ENCODE measurements at regions not wholly inside any gene's neighbourhood (a gene's known extent, or its start where the extent isn't known, plus 50 kb on each side); places are given as distances from the start of the nearest gene placed in this dataset.

DNA sequence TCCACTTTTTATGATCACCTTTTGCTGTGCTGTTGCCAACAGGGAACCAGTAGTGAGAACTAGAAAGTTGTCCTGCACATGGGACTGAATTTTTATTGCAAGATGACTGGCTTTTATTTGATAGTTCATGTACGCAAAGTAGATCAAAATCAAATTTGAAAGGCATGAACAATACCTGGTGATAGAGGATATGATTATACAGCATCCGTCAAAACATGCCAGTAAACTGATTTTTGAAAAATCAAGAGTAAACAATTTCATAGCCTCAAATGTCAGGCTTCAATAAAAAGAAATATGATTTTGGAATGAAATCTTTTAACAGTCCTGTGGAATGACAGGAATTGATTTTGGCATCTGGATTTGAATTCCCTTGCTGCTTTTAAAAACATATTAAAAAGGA is 219.6 kb upstream of the LRRN1 start:
- Histone ChIP-seq H3K9me3 (no peaks in the 10 kb centered on the region), H3K4me1 (no peaks in the 10 kb centered on the region), H3K4me3 (no peak overlapping the region), H3K27me3 (replicated peaks in 1 of 7) (no peaks in the 10 kb centered on the region), H3K27ac (no peak overlapping the region), H3K36me3 (no peaks in the 10 kb centered on the region)
- TF ChIP-seq POLR2AphosphoS5 (IDR thresholded peaks at IDR 0.05), result no peak
- TF ChIP-seq, protein P1, sequence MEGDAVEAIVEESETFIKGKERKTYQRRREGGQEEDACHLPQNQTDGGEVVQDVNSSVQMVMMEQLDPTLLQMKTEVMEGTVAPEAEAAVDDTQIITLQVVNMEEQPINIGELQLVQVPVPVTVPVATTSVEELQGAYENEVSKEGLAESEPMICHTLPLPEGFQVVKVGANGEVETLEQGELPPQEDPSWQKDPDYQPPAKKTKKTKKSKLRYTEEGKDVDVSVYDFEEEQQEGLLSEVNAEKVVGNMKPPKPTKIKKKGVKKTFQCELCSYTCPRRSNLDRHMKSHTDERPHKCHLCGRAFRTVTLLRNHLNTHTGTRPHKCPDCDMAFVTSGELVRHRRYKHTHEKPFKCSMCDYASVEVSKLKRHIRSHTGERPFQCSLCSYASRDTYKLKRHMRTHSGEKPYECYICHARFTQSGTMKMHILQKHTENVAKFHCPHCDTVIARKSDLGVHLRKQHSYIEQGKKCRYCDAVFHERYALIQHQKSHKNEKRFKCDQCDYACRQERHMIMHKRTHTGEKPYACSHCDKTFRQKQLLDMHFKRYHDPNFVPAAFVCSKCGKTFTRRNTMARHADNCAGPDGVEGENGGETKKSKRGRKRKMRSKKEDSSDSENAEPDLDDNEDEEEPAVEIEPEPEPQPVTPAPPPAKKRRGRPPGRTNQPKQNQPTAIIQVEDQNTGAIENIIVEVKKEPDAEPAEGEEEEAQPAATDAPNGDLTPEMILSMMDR (IDR thresholded peaks at IDR 0.05 in 8 of 11, conservative IDR thresholded peaks at IDR 0.05 in 3 of 11), result no peak
- TF ChIP-seq POLR2A (IDR thresholded peaks at IDR 0.05), result no peak
- 89 to 96% (median 94%) methylated on average over 2 of the region's 2 CpGs for WGBS, 5 donors
- intact Hi-C loops (cut with DNase I; ENCODE audit: low total_unique reads), result no loop called here
- no peak for DNase-seq

DNA sequence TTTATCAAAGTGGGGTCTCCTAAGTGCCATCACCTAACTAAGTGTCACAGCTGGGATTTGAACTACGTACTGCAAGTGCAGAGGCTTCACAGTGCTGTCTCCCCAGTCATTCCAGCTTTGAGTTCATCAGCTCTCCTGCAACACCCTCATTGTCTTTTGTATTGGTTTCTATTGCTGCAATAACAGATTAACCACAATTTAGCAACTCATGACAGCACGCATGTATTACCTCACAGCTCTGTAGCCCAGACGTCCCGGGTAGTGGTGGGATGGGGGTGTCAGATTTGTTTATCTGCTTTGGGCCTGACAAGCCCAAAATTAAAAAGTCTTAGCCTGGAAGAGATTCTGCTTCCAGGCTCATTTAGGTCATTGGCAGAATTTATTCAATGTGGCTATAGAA is 220.5 kb upstream of the LRRN1 start:
- H3K4me3 ChIP-seq, result no peak overlapping the region
- H3K9me3 ChIP-seq, result no peaks in the 10 kb centered on the region
- TF ChIP-seq, protein P1 (IDR thresholded peaks at IDR 0.05 in 8 of 11, conservative IDR thresholded peaks at IDR 0.05 in 3 of 11), result no peak
- TF ChIP-seq POLR2A (IDR thresholded peaks at IDR 0.05), result no peak
- no peak for TF ChIP-seq POLR2AphosphoS5 (IDR thresholded peaks at IDR 0.05)
- no peak for DNase-seq
- WGBS, 5 donors, result 45 to 77% (median 62%) methylated on average over 4 of the region's 4 CpGs
- no peaks in the 10 kb centered on the region for H3K27me3 ChIP-seq (replicated peaks in 1 of 7)
- H3K4me1 ChIP-seq, result no peaks in the 10 kb centered on the region
- no peak overlapping the region for H3K27ac ChIP-seq
- intact Hi-C loops (cut with DNase I; ENCODE audit: low total_unique reads), result no loop called here
- H3K36me3 ChIP-seq, result no peaks in the 10 kb centered on the region

- no peaks in the 10 kb centered on the region for H3K9me3 ChIP-seq
- no peaks in the 10 kb centered on the region for H3K27me3 ChIP-seq (replicated peaks in 1 of 7)
- 78 to 90% (median 83%) methylated on average over 13 of the region's 13 CpGs for WGBS, 5 donors
- no peak overlapping the region for H3K27ac ChIP-seq
- no peaks in the 10 kb centered on the region for H3K36me3 ChIP-seq
- peak; percentile 63 for DNase-seq
- TF ChIP-seq POLR2AphosphoS5 (IDR thresholded peaks at IDR 0.05) (no peak), POLR2A (IDR thresholded peaks at IDR 0.05) (no peak)
- TF ChIP-seq, protein P1 (IDR thresholded peaks at IDR 0.05 in 8 of 11, conservative IDR thresholded peaks at IDR 0.05 in 3 of 11), result no peak
- intact Hi-C loops (cut with DNase I; ENCODE audit: low total_unique reads), result no loop called here
- H3K4me1 ChIP-seq, result no peaks in the 10 kb centered on the region
- no peak overlapping the region for H3K4me3 ChIP-seq
Observed at GRCh38 chr3:3577823-3578222, 221.4 kb upstream of the LRRN1 start.

DNA sequence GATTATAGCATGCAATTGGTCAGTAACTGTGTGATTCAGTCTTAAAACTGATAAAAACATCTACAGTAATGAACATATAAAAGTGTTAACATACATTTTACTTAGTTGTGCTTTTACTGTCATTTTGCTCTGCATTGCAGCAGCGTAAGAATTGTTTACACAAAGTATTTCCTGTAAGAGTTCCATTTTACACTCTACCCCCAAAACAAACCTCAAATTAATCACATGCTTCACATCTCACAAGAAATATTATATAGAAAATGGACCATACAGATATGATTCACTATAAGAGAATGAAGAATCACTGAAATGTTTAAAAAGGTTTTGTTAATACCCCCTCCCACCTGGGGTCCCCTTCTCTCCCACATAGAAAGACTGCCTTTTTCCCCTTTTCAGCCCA is 225.9 kb upstream of the LRRN1 start:
- 53 to 62% (median 58%) methylated on average over 1 of the region's 1 CpG for WGBS, 5 donors
- intact Hi-C loops (cut with DNase I; ENCODE audit: low total_unique reads), result no loop called here

More for the DNA sequence above, 225.9 kb upstream of the LRRN1 start:
- Histone ChIP-seq H3K27ac (no peak overlapping the region), H3K4me3 (no peak overlapping the region), H3K4me1 (no peaks in the 10 kb centered on the region), H3K27me3 (replicated peaks in 1 of 7) (no peaks in the 10 kb centered on the region), H3K36me3 (no peaks in the 10 kb centered on the region), H3K9me3 (no peaks in the 10 kb centered on the region)
- TF ChIP-seq POLR2AphosphoS5 (IDR thresholded peaks at IDR 0.05) (no peak), POLR2A (IDR thresholded peaks at IDR 0.05) (no peak)
- TF ChIP-seq, protein P1 (IDR thresholded peaks at IDR 0.05 in 8 of 11, conservative IDR thresholded peaks at IDR 0.05 in 3 of 11), result no peak
- DNase-seq, result no peak
